ENCODE measurements at regions not wholly inside any gene's neighbourhood (a gene's known extent, or its start where the extent isn't known, plus 50 kb on each side); places are given as distances from the start of the nearest gene placed in this dataset.

GRCh38 chr6:2434912-2435311 lies 189.5 kb upstream of the GMDS start:
- H3K9me2 ChIP-seq (replicated peaks; ENCODE audit: insufficient read depth): no peaks in the 10 kb centered on the region
- no peak overlapping the region for H3K4me3 ChIP-seq
- H3K27me3 ChIP-seq: no peaks in the 10 kb centered on the region
- TF ChIP-seq EZH2 (IDR thresholded peaks at IDR 0.05; ENCODE audit: borderline replicate concordance) (no peak), EZH2phosphoT487 (IDR thresholded peaks at IDR 0.05; ENCODE audit: low read depth, severe bottlenecking, unreplicated experiment) (no peak), CTCF (IDR thresholded peaks at IDR 0.05; ENCODE audit: poor library complexity) (no peak)
- no peaks in the 10 kb centered on the region for H3K4me1 ChIP-seq (ENCODE audit: insufficient read depth)
- H3K27ac ChIP-seq: no peak overlapping the region
- no peaks in the 10 kb centered on the region for H3K36me3 ChIP-seq (replicated peaks; ENCODE audit: insufficient read depth, low read depth)
- no peaks in the 10 kb centered on the region for H4K20me1 ChIP-seq (ENCODE audit: insufficient read depth, poor library complexity, severe bottlenecking)
- no peaks in the 10 kb centered on the region for H3K9me3 ChIP-seq (ENCODE audit: low read depth)
- H3K4me2 ChIP-seq: no peak overlapping the region
- H3K79me2 ChIP-seq: no peaks in the 10 kb centered on the region
- no peak for DNase-seq (ENCODE audit: low spot score)
- 64% methylated on average over 6 of the region's 6 CpGs for WGBS (ENCODE audit: low lambda C conversion rate, missing lambda C conversion rate)
- H2AFZ ChIP-seq: no peak overlapping the region

DNA sequence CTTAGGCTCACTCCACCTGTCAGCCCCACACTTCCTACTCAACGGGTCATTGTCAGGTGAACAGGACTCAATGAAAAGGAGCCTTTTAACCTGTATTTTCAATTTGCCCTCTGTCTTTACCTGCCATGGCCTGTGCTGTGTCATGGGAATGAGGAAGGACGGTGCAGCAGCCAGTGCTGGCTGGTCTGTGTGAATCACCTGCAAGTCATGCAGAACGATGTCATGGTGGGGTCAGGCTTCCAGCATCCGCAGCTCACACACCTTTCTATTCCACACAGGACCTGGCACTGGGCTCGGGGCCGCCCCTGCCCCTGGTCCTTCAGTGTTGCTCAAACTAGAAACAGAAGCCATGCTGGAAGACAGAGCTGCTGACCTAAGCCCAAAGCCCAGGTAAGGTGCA lies 188.7 kb upstream of the GMDS start:
- no peak overlapping the region for H2AFZ ChIP-seq
- H3K4me2 ChIP-seq: no peak overlapping the region
- no peak for TF ChIP-seq CTCF (IDR thresholded peaks at IDR 0.05; ENCODE audit: poor library complexity)
- TF ChIP-seq EZH2 (IDR thresholded peaks at IDR 0.05; ENCODE audit: borderline replicate concordance): no peak
- TF ChIP-seq EZH2phosphoT487 (IDR thresholded peaks at IDR 0.05; ENCODE audit: low read depth, severe bottlenecking, unreplicated experiment): no peak
- H3K9me3 ChIP-seq (ENCODE audit: low read depth): no peaks in the 10 kb centered on the region
- H3K36me3 ChIP-seq (replicated peaks; ENCODE audit: insufficient read depth, low read depth): no peaks in the 10 kb centered on the region
- no peaks in the 10 kb centered on the region for H3K79me2 ChIP-seq
- H3K27me3 ChIP-seq: no peaks in the 10 kb centered on the region
- 91% methylated on average over 6 of the region's 6 CpGs for WGBS (ENCODE audit: low lambda C conversion rate, missing lambda C conversion rate)
- no peak overlapping the region for H3K27ac ChIP-seq
- H3K4me3 ChIP-seq: no peak overlapping the region
- no peaks in the 10 kb centered on the region for H4K20me1 ChIP-seq (ENCODE audit: insufficient read depth, poor library complexity, severe bottlenecking)
- no peak for DNase-seq (ENCODE audit: low spot score)
- no peaks in the 10 kb centered on the region for H3K4me1 ChIP-seq (ENCODE audit: insufficient read depth)
- no peaks in the 10 kb centered on the region for H3K9me2 ChIP-seq (replicated peaks; ENCODE audit: insufficient read depth)

GRCh38 chr6:2433711-2434110 lies 188.3 kb upstream of the GMDS start:
- no peaks in the 10 kb centered on the region for H4K20me1 ChIP-seq (ENCODE audit: insufficient read depth, poor library complexity, severe bottlenecking)
- 92% methylated on average over 9 of the region's 9 CpGs for WGBS (ENCODE audit: low lambda C conversion rate, missing lambda C conversion rate)
- H3K9me2 ChIP-seq (replicated peaks; ENCODE audit: insufficient read depth): no peaks in the 10 kb centered on the region
- no peaks in the 10 kb centered on the region for H3K79me2 ChIP-seq
- H3K4me1 ChIP-seq (ENCODE audit: insufficient read depth): no peaks in the 10 kb centered on the region
- no peak overlapping the region for H3K4me3 ChIP-seq
- no peak for DNase-seq (ENCODE audit: low spot score)
- H3K27ac ChIP-seq: no peak overlapping the region
- no peak overlapping the region for H2AFZ ChIP-seq
- H3K9me3 ChIP-seq (ENCODE audit: low read depth): no peaks in the 10 kb centered on the region
- H3K36me3 ChIP-seq (replicated peaks; ENCODE audit: insufficient read depth, low read depth): no peaks in the 10 kb centered on the region
- TF ChIP-seq EZH2 (IDR thresholded peaks at IDR 0.05; ENCODE audit: borderline replicate concordance): no peak
- TF ChIP-seq EZH2phosphoT487 (IDR thresholded peaks at IDR 0.05; ENCODE audit: low read depth, severe bottlenecking, unreplicated experiment): no peak
- TF ChIP-seq CTCF (IDR thresholded peaks at IDR 0.05; ENCODE audit: poor library complexity): no peak
- no peak overlapping the region for H3K4me2 ChIP-seq
- H3K27me3 ChIP-seq: no peaks in the 10 kb centered on the region

GRCh38 chr6:2433266-2433665 lies 187.9 kb upstream of the GMDS start:
- no peak overlapping the region for H3K4me3 ChIP-seq
- no peaks in the 10 kb centered on the region for H3K4me1 ChIP-seq (ENCODE audit: insufficient read depth)
- H3K9me3 ChIP-seq (ENCODE audit: low read depth): no peaks in the 10 kb centered on the region
- H3K27ac ChIP-seq: no peak overlapping the region
- H2AFZ ChIP-seq: no peak overlapping the region
- no peak for TF ChIP-seq EZH2 (IDR thresholded peaks at IDR 0.05; ENCODE audit: borderline replicate concordance)
- TF ChIP-seq EZH2phosphoT487 (IDR thresholded peaks at IDR 0.05; ENCODE audit: low read depth, severe bottlenecking, unreplicated experiment): no peak
- H4K20me1 ChIP-seq (ENCODE audit: insufficient read depth, poor library complexity, severe bottlenecking): no peaks in the 10 kb centered on the region
- H3K27me3 ChIP-seq: no peaks in the 10 kb centered on the region
- WGBS (ENCODE audit: low lambda C conversion rate, missing lambda C conversion rate): 94% methylated on average over 5 of the region's 5 CpGs
- no peaks in the 10 kb centered on the region for H3K9me2 ChIP-seq (replicated peaks; ENCODE audit: insufficient read depth)
- H3K36me3 ChIP-seq (replicated peaks; ENCODE audit: insufficient read depth, low read depth): no peaks in the 10 kb centered on the region
- DNase-seq (ENCODE audit: low spot score): no peak
- H3K79me2 ChIP-seq: no peaks in the 10 kb centered on the region
- H3K4me2 ChIP-seq: no peak overlapping the region

Data from hepatocyte (in vitro differentiated cells).